Astrocyte of the hippocampus (primary cell): ENCODE measurements at regions not wholly inside any gene's neighbourhood (a gene's known extent, or its start where the extent isn't known, plus 50 kb on each side); places are given as distances from the start of the nearest gene placed in this dataset.

Experiments used
- DNase-seq: peaks from one replicate; pipeline ENCODE4 v3.0.0; 2011; ENCODE audit warnings: low read depth, low spot score

DNA sequence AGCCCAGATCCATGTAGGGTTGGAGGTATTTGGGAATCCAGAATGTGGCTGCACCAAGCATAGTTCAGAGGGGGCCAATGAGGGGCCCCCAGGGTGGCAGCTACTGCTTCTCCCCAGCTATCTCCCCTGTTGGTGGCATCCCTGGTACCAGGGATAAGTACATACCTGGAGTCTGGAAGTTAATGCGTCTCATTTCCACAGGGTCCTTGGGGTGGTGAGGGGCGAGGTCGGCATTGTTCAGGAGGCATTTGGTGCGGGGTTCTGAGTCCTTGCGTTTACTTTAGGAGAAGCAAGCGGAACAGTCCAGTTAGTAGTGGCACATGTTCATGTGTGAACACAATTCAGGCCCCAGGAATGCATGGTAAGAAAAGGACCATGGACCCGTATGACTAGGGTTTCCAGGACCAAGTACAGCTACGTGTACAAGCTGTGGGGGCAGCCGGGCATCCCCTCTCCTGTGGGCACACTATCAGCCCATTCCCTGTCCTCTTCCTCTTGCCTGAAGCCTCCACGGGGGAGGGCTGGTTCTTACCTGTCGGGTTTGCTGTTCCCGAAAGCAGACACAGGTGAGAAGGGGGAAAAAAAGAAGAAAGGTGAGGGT is 122.3 kb downstream of the PTPRS start:
- DNase-seq, result no peak

DNA sequence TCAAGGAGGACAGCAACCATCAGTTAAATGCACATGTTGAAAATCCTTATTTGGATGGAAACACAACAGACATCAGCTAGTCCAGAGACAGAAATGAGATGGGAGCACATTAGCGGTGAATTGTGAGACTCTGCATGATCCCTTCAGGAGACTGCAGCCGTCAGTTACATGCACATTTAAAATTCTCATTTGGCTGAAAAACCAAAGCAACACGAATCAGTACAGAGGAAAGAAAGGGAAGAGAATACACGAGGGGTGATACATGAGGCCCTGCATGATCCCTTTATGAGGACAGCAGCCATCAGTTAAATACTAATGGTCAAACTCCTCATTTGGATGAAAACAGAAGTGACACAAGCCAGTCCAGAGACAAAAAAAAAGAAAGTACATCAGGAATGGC is 123.4 kb downstream of the PTPRS start:
- no peak for DNase-seq

DNA sequence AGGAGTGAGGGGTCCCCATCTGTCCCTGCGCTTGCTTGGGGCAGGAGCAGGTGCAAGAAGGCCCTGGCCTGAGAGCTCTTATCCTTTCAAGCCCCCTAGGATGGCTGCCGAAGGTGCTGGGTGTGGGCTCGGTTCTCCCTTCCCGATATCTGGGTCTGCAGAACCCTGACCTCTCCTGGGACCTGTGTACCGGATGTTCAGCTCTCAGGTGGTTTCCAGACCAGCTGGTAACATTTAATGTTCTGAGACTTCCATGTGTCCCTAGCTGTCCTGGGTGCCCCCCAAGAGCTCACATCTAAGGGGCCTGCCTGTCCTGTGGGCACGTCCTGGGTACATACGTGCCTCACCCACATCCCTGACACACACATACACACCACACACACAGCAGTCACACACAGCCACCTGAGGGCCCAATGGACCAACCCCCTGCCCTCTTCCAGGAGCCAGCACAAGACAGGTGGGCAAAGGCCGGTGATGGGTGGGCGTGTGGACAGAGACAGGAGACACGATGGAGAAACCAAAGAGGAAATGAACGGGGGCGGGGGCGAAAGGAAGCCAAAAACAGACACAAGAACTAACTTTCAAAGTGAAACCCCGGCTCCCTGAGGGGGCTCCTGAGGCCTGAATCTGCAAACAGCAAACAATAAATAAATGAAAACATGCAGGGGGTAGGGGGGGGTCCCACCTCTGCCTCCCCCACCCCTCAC is 124.3 kb downstream of the PTPRS start:
- no peak for DNase-seq

DNA sequence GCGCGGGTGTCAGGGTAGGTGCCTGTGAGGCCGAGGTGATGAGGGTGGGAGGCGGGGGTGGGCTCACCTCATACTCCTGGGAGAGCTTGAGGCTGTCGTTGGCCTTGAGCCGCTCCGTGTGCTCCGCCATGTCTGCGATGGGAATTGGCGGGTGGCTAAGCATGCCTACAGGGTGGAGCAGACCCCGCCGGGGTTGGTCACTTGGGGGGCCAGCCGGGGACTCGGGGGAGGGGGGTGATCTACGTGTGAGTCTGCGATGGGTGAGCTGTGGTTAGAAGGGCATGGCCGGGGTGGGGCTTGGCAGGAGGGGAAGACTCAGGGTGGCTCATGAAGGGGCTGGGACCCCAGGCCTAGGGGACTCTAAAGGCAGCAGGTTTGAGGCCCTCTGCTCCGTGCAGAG is 125.2 kb downstream of the PTPRS start:
- no peak for DNase-seq

DNA sequence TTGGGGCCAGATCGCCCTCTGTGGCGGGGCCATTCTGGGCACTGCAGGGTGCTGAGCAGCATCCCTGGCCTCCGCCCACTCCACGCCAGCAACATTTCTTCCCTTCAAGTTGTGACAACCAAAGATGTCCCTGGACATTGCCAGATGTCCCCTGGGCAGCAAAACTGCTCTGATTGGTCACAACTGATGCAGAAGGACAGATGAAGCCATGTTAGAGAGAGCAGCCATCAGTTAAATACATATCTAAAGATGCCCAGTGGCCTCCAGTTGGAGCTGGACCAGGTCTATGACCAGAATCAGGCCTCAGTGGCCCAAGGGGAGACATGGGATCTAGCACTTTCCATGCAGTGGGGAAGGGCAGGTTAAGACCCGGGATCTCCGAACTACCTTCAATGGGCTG is 125.7 kb downstream of the PTPRS start:
- no peak for DNase-seq

DNA sequence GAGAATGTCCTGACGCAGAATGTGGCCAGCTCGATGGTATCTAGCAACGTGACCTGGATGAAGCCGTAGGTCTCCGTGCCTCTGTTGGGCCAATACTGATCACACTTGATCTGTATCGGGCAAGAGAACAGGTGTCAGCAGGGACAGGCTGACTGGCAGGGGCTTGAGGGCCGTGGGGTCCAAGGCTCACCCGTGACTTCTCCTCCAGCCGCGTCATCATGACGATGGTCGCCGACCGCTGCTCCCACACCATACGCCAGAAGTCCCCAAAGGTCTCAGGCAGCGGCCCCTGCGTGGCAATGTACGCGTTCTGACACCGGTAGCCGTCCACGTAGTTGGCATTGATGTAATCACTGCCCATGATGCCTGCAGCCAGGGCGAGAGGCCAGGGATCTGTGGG is 126.2 kb downstream of the PTPRS start:
- no peak for DNase-seq

DNA sequence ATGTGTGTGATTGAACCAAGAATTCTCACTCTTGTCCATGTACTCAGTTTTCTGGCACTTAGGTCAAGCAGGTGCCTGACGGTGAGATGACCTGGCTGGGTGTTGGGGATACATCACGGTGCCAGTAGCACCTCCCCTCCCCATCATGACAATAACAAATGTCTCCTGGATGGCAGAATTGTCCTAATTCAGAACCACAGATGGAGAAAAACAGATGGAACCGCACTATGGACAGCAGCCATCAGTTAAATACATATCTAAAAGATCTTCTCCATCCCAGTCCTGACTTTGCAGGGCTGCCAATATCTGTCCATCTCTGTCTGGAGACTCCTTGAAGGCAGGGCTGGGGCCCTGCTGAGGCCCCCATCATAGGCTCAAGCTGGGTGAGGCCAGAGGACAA is 126.9 kb downstream of the PTPRS start:
- DNase-seq, result no peak

DNA sequence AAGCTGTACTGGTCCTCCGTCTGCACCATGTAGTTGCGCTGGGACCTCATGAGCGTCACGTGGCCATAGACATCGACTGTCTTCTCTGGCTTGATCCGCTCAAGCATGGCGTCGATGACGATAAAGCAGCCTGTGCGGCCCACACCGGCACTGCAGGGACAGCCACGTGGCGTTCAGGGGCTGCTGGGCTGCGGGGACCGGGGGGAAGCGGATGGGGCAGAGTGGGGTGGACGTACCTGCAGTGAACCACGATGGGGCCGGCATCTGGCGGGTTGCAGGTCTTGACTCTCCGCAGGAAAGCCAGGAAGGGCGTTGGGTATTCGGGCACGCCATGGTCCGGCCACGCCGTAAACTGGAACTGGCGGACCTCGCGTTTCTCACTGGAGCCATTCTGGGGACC is 128.5 kb downstream of the PTPRS start:
- no peak for DNase-seq

DNA sequence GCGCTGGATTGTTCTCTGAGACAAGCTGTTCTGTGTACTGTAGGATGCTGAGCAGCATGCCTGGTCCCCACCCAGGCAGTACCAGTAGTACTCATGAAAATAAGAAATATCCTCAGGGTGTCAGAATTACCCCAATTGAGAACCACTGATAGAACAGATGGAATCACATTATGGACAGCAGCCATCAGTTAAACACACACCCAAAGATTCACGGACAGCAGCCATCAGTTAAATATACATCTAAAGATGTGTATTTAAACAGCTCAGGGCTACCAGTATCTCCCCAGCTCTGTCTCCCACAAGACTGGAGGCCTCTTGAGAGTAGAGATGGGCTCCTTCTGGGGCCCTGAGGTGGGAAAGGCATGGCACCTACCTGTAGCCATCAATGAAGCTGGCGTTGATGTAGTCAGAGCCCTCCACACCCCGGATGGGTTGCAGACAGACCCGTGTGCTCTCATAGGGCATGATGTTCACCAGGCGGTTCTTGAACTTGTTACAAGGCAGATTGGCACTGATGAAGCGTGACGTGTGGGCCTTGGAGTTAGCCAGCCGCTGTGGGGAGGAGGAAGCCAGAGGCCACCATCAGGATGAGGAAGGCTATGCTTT is 129.3 kb downstream of the PTPRS start:
- no peak for DNase-seq

DNA sequence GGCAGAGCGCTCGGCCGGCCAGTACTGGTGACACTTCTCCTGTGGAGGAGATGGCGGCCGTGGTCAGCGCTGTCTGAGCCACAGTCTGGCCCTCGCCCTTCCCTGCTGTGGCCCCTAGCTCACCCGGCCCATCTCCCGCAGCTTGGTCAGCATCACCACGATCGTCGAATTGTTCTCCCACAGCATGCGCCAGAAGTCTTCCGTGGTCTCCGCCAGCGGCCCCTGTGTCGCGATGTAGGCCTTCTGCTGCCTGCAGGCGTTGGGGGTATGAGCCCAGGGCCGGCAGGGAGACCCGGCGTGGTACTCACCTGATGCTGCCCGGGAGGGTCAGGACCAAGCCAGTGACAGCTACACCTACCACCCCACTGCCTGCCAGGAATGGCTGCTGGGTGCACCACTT is 130.1 kb downstream of the PTPRS start:
- DNase-seq, result no peak

DNA sequence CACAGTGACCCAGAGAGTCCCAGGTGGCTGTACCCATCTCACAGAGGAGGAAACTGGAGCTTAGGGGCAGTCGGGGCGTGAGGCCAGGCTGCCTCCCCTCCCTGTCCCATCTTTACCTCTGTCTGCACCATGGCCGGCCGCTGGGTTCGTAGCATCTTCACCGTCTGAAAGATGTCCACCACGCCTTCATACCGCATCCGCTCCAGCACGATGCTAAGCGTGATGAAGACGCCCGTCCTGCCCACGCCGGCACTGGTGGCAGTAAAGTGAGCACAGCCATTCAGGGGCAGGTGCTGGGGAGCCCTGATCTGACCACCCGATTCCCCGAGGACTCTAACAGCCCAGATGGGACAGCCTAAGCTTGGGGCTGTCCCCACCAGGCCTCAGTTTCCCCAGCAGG is 132.8 kb downstream of the PTPRS start:
- no peak for DNase-seq

DNA sequence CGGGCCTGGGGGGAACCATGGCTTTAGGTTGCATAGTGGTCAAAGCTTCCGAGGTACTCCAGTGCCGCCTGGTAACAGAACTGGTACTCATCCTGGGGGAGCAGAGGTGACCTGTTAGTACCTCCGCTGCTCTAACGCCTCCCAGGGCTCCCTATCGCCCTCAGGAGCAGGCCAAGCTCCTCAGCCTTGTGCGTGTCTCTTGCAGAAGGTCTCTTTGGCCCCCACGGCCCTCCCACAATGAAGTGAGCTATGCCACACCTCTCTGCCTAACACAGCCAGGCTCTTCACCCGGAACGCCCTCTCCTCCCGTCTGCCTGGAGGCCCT is 133.9 kb downstream of the PTPRS start:
- DNase-seq, result no peak

DNA sequence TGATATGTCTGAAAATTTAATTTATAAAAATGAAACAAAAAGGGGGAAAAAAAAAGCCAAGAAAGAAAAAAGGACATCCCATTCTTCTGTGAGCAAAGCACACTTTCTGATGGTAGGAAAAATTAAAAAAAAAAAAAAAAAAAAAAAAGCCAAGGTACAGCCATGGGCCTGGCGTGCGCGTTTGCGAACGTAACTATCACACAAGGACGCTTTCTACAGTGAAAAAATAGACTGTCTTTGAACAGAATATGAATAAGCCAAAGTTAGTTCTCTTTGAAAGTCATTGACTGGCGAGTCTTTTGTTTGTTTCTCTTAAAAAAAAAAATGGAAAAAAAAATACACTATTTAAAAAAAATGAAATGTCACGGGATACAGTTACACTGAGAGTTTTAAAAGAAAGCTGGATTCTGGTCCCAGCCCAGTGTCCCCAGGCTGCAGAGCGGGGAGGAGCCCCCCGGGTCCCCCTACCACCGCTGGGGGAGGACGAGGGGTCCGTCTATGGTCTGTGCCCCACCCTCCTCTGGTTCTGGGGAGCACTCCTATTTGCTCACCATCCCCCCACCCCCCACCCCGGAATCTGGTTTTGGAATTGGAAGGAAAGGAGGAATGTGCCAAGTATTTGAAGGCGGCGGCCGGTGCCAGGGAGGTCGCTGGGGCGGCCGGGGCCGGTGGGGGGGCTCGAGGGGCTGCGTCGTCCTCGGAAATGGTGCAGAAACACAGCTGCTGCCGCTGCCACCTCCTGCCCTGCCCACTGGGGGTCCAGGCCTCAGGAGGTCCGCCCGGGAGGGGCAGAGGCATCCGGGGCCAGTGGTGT is 134.5 kb downstream of the PTPRS start:
- DNase-seq, result no peak

DNA sequence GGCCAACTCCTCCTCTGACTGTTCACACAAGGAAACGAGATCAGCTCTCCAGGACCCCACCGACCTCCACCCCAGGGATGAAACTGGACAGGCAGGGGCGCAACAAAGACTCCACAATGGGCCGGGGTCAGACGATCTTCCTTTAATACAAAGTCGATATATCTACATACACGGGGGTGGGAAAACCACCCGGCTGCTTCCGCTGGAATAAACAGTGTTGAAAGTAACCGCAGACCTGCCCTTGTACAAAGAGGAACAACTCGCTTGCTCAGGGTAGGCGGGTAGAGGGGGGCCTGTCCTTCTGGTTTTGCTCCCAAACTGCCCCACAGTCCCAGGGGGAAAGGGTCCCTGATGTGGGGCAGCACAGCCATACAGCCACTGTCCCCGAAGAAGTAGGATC is 135.2 kb downstream of the PTPRS start:
- no peak for DNase-seq

DNA sequence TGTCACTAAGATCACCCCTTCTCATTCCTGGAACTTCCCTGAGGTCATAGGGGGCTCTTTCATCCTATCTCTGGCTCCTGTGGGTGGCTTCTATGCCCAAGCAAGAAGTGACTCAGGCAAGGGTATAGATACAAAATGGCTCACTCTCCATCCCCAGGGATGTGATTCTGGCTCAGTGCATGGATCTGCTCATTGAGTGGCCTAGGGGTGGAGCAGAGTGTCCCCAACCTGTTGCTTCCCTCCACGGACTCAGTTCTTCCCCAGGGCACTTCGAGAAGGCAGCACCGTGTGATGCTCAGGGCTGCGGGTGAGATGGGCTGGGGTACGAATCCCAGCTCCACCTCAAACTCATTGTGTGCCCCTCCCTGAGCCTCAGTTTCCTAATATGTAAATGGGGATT is 136.4 kb downstream of the PTPRS start:
- DNase-seq, result no peak
